CD4-positive, alpha-beta T cell treated with Interleukin-2 at 100 ng/mL for 4 hours (primary cell): ENCODE measurements at regions not wholly inside any gene's neighbourhood (a gene's known extent, or its start where the extent isn't known, plus 50 kb on each side); places are given as distances from the start of the nearest gene placed in this dataset.
"Not testable (repeated sequence)": the region's sequence is repeated elsewhere in the genome, so short reads cannot be mapped to it uniquely, and the experiment has no call there.

ENCODE experiments used
- DNase-seq: peaks from one replicate; pipeline ENCODE4 v3.0.0-alpha.2; 2020; ENCODE audit warnings: low spot score

- no peak for DNase-seq
Observed at GRCh38 chr4:34878961-34879360, 1365.4 kb downstream of the ARAP2 start.

DNA sequence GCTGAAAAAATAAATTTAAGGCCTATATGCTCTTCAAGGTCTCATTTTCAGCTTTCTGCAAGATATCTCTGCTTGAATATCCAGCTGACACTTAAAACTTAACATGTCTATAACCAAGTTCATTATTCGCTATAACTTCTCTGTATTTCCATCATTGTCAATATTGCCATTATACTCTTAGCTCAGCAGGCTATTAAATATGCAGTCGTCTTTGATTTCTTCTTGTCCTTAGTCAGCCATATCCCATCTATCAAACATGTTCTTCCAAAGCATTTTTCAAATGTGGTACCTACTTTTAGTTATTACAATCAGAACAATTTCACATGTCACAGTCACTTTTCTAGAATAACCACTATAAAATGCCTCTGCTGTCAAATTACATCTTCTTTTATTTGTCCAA is 1364.1 kb downstream of the ARAP2 start:
- no peak for DNase-seq

DNA sequence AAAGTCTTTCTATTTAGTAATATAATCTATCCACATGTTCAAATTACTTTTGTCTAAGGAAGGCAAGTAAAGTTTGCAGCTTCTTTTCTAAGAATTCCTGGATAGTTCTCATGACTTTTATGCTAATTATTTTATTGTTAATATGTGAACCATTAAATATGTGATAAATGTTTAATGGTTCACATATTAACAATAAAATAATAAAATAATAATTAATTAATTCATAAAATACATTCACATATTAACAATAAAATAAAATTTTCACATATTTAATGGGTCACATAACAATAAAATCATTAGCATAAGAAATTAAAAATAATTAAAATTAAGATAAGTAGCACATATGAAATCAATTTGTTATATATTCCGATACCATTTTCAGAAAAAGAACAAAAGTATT is 1352.4 kb downstream of the ARAP2 start:
- no peak for DNase-seq

- DNase-seq: no peak
Observed at GRCh38 chr4:34893382-34893781, 1350.9 kb downstream of the ARAP2 start.

- DNase-seq: no peak
Observed at GRCh38 chr4:34920032-34920431, 1324.3 kb downstream of the ARAP2 start.

DNA sequence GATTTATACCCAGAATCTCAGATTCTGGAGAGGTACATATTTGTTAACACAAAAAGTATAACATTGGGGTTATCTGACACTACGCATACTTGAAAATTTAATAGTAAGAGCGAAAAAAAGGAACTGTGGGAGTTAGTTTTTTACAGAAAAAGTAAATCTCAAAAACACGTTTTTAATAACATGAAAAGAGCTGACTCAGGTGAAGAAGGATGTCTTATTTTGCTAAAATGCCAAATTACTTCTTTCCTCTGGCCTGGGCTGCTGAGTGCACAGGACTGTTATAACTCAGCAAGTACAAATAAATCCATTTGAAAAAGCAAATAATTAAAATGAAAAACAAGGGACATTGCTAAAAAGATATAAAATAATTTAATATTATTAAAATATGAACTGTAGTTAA is 1322.9 kb downstream of the ARAP2 start:
- DNase-seq: no peak

DNA sequence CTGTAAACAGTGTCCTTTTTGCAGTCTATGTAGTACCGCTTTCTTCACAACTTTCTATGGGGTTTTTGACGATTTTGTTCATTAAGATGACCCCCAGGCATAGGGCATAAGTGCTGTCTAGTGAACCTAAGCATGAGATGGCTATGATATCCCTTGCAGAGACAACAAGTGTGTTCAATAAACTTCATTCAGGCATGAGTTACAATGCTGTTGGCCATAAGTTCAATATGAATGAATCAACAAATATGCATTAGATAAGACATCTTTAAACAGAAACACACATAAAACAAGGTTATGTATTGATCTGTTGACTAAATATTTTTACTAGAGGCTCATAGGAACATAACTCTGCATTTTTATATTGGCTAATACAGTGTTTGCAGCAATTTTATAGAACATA is 1322.0 kb downstream of the ARAP2 start:
- no peak for DNase-seq

DNA sequence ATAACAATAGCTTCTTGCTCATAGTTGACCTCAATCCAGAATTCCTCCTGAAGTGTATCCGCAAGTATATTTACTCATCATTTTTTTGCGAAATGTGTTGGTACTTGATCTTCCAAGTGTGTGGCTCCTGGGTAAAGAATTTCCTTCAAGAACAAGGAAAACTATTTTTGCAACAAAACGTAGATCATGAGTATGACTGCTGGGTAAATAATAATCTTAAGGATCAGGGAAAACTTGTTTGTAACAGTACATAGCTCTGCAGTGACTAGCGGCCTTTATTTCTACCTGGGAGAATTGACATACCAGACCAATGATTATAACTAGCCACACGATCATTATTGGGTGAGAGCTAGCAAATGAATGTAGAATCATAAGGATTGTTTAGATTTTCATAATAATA is 1311.7 kb downstream of the ARAP2 start:
- DNase-seq: no peak

GRCh38 chr4:34935739-34936138 is 1308.6 kb downstream of the ARAP2 start:
- DNase-seq: no peak

DNA sequence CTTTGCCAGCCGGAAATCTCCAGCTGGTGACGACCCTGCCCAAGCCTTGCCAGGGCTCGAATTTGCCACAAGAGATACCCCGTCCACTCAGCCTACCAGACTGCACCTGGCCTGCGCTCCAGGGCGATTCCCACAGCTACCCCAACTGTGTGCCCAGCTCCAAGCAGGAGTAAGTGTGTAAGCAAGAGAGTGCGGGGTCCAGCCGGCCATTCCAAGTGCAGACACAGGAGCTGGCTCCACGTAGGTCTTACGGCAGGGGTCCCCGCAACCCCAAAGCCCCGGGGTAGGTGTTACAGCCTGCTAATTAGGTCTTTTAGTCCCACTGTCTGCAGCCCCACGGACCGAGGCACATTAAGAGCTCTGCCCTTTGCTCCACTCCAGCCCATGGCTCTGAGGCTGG is 1305.2 kb downstream of the ARAP2 start:
- no peak for DNase-seq

- no peak for DNase-seq
Observed at GRCh38 chr4:34943741-34944386, 1300.5 kb downstream of the ARAP2 start.

DNA sequence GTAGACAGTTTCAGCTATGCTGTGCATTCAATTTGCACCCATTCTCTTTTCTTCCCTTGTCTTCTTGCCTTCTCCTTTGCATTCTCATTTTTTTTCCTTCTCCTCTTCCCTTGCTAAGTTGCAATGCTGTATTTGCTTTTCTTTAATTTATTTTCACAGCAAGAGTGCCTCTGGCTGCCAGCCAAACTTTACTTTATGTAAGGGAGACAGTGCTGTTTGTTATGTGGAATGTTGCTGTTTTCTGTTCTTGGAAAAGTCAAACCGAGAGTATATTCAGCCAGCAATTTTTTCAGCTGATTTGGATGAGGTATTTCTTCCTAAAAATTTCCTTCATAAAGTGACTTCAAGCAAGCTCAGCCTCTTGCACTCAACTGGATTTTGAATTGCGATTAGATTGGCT is 1293.4 kb downstream of the ARAP2 start:
- DNase-seq: no peak

- no peak for DNase-seq
Observed at GRCh38 chr4:34953145-34953799, 1291.0 kb downstream of the ARAP2 start.

- DNase-seq: no peak
Observed at GRCh38 chr4:34964613-34965012, 1279.7 kb downstream of the ARAP2 start.

DNA sequence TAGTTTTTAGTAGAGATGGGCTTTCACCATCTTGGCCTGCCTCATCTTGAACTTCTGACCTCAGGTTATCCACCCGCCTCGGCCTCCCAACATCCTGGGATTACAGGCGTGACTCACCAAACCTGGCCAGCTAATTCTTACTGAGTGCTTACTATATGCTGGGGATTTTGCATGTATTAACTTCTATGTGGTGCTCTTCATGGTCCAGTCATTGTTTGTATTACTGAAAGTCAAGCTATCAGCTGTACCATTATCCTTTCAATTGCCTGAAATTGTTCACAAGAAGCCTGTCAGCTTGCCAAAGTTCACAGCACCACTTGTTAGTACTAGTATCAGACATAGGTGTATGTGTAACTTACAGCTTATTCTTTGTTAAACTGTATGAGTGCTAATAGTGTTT is 1272.1 kb downstream of the ARAP2 start:
- no peak for DNase-seq

GRCh38 chr4:34973650-34974312 is 1270.5 kb downstream of the ARAP2 start:
- no peak for DNase-seq

- DNase-seq: no peak
Observed at GRCh38 chr4:34974313-34974680, 1270.0 kb downstream of the ARAP2 start.

DNA sequence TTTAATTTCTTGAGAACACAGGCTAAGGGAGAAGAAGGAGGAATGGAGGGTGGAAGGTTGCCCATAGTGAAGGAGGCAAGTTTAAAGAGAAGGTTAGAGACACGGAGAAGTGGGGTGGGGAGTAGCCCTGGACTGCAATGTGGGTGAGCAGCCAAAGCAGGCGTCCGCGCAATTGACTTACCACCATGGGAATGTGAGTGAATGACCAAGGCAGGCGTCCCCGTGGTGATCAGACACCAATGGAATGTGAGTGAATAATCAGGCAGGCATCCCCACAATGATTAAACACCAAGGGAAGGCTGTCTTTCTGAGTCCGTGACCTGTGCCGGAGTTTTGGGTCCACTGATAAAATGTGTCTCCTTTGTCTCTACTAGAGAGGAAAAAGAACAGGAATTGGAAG is 1223.1 kb downstream of the ARAP2 start:
- DNase-seq: not testable (repeated sequence)

GRCh38 chr4:35025152-35025834 is 1219.0 kb downstream of the ARAP2 start:
- no peak for DNase-seq

DNA sequence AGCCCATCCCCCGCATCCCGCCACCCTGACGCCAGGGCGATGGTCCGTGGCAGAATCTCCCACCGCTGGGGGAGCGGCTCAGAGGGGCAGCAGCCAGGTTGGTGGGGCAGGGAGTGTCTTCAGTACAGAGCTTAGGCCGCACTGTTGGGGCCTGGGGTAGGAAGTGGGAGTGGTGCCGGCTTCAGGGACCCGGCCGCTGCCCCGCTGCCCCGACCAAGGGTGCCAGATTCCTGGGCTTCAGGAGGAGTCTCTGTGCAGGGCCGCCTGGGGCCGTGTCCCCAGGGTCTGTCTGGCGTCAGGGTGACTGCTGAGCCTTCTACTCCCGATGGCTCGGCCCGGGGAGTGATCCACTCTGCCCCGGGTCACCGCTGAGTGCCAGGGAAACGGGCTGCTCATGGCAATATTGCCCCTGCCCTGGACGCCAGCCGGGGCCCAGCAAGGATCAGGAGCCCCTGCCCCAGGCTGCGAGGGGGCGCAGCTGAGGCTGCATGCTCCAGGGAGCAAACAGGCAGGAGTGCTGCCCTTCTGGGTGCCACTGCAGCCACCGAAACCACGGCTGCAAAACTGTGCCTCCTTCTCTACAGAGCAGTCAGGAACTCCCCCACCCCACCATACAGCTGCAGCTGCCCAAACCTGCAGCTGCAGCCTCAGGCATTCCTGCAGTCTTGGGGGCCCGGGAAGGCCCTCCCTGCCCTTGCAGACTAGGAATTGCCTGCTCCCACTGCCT is 1206.1 kb downstream of the ARAP2 start:
- DNase-seq: no peak

GRCh38 chr4:35038845-35039244 is 1205.5 kb downstream of the ARAP2 start:
- DNase-seq: no peak

GRCh38 chr4:35052546-35052945 is 1191.8 kb downstream of the ARAP2 start:
- no peak for DNase-seq
